Adipocyte (in vitro differentiated cells): ENCODE measurements at regions not wholly inside any gene's neighbourhood (a gene's known extent, or its start where the extent isn't known, plus 50 kb on each side); places are given as distances from the start of the nearest gene placed in this dataset.
"Not testable (repeated sequence)": the region's sequence is repeated elsewhere in the genome, so short reads cannot be mapped to it uniquely, and the experiment has no call there.

Source experiments
- DNase-seq: peaks from one replicate; pipeline ENCODE4 v3.0.0-alpha.2; 2015; ENCODE audit warnings: low read depth
- H3K27me3 ChIP-seq: replicated peaks from 2 replicates; pipeline ENCODE4 v1.7.0; 2013; ENCODE audit warnings: mild to moderate bottlenecking, low read length, moderate library complexity; ENCODE audit not compliant: control insufficient read depth, insufficient read depth
- H3K36me3 ChIP-seq: 2 replicates; pipeline ENCODE4 v1.7.0; 2013; ENCODE audit warnings: low read length, mild to moderate bottlenecking, moderate library complexity; ENCODE audit not compliant: control insufficient read depth, insufficient read depth, severe bottlenecking
- H3K4me1 ChIP-seq: 2 replicates; pipeline ENCODE4 v1.7.0; 2013; ENCODE audit warnings: mild to moderate bottlenecking, low read length, moderate library complexity; ENCODE audit not compliant: control insufficient read depth, insufficient read depth
- H3K4me3 ChIP-seq: 2 replicates; pipeline ENCODE4 v1.7.0; 2013; ENCODE audit warnings: mild to moderate bottlenecking, low read length, moderate library complexity
- H3K9ac ChIP-seq: 2 replicates; pipeline ENCODE4 v1.7.0; 2013; ENCODE audit warnings: mild to moderate bottlenecking, low read length, moderate library complexity
- H3K9me3 ChIP-seq: 2 replicates; pipeline ENCODE4 v1.7.0; 2013; ENCODE audit warnings: mild to moderate bottlenecking, low read length, moderate library complexity; ENCODE audit not compliant: control insufficient read depth

DNA sequence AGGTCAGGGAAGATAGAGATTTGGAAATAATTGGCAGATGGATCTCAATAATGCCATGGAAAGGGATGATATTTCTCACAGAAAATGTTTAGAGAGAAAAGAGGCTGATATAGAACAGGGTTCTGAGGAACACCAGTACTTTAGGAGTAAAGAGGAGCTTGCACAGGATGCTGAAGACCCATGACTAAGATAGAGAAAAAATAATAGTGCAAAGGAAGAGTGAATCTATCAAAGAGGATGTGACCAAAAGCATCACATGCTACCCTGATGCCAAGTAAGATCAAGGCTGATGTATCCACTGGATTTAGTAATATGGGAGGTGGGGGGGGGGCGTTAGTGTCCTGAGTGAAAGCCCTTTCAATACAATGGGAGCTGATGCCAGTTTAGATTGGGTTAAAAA lies 80.1 kb upstream of the NOTCH2NLA start:
- not testable (repeated sequence) for H3K4me1 ChIP-seq, H3K9ac ChIP-seq, H3K27me3 ChIP-seq, H3K36me3 ChIP-seq, DNase-seq, H3K4me3 ChIP-seq, H3K9me3 ChIP-seq

DNA sequence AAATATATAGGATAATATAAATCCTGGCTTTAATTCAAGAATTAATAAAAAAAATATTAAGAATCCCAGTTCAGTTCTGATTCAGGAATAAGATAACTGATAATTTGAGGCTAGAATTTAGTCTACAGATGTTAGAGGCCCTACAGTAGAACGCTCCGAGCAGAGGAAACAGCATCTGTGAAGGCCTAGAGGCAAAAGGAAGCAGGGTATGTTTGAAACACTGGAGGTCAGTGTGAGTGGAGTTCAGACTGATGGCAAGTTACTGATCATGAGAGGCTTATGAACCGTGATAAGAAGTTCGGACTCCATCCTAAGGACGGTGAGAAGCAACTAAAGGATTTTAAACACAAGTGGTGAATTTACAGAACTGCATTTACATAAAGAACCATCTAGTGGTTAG lies 79.3 kb upstream of the NOTCH2NLA start:
- H3K36me3 ChIP-seq, H3K4me1 ChIP-seq, H3K4me3 ChIP-seq, H3K9ac ChIP-seq, H3K27me3 ChIP-seq, H3K9me3 ChIP-seq, DNase-seq: not testable (repeated sequence)

DNA sequence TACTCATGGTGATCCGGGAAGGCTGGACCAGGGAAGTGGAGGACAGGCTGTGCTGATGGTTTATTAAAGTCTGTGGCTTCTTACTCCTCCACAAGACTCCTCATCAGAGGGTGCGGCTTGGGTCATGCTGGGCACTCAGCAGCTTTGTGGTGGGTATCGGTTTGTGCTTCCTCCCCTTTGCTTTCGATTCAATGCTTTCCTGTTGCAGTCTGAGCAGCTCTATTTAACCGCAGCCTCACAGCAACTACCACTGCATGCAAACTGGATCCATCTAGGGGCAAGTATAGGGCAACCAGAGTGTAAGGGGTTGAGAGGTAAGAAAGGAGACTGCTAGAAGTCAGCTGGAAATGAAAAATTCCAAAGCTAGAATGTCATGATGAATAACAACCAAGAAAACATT lies 78.8 kb upstream of the NOTCH2NLA start:
- H3K4me1 ChIP-seq, DNase-seq, H3K27me3 ChIP-seq, H3K36me3 ChIP-seq, H3K9me3 ChIP-seq, H3K9ac ChIP-seq, H3K4me3 ChIP-seq: not testable (repeated sequence)

DNA sequence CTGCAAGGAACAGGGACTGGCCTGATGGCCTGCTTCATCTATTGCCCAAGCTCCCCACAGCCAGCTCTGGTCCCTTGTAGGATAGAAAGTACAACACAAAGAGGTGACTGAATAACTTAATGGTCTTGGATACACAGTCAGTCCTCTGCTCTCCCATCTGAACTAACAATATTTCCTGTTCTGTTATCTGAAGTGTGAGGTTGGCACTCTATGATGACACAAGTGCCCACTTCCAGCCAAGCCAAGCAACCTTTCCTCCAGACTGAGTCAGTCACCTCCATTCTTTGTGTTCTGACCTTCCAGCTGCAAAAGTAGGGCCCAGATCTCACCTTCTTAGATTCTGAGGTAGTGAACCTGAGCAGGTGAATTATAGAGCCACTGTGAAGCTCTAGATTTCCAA lies 77.8 kb upstream of the NOTCH2NLA start:
- H3K4me3 ChIP-seq, H3K9me3 ChIP-seq, DNase-seq, H3K36me3 ChIP-seq, H3K27me3 ChIP-seq, H3K4me1 ChIP-seq, H3K9ac ChIP-seq: not testable (repeated sequence)

DNA sequence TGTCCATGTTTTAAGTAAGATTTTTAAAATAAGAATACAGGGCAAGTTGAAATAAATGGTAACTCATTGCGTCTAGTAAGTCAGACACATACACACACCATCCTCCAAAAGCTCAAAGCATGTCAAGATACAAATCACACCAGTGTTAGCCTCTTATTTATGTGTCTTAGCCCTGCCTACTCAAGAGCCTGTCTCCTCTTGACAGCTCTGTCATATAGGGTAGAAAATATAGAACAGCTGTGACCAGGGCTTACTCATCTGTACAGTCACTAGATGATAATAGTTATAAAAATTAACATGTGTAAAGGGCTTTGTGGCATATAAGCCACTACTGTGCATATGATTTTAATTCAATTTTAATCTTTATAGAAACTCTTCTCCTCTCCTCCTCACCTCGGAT lies 76.6 kb upstream of the NOTCH2NLA start:
- DNase-seq, H3K9ac ChIP-seq, H3K27me3 ChIP-seq, H3K36me3 ChIP-seq, H3K9me3 ChIP-seq, H3K4me3 ChIP-seq, H3K4me1 ChIP-seq: not testable (repeated sequence)

DNA sequence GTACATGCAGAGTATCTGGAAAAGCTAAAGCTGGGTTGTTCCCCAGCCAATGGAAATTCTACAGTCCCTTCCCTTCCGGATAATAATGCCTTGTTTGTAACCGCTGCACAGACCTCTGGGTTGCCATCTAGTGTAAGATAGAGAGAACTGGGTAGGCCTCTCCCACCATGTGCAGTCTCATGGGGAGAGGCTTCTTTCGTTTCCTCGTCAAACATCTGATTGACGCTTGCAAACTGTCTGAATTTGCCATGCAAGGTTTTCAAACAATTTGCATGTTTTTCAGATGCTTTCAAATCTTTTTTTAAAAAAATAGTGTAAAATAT lies 69.7 kb upstream of the NOTCH2NLA start:
- H3K27me3 ChIP-seq, H3K9me3 ChIP-seq, H3K4me1 ChIP-seq, DNase-seq, H3K4me3 ChIP-seq, H3K9ac ChIP-seq, H3K36me3 ChIP-seq: not testable (repeated sequence)

DNA sequence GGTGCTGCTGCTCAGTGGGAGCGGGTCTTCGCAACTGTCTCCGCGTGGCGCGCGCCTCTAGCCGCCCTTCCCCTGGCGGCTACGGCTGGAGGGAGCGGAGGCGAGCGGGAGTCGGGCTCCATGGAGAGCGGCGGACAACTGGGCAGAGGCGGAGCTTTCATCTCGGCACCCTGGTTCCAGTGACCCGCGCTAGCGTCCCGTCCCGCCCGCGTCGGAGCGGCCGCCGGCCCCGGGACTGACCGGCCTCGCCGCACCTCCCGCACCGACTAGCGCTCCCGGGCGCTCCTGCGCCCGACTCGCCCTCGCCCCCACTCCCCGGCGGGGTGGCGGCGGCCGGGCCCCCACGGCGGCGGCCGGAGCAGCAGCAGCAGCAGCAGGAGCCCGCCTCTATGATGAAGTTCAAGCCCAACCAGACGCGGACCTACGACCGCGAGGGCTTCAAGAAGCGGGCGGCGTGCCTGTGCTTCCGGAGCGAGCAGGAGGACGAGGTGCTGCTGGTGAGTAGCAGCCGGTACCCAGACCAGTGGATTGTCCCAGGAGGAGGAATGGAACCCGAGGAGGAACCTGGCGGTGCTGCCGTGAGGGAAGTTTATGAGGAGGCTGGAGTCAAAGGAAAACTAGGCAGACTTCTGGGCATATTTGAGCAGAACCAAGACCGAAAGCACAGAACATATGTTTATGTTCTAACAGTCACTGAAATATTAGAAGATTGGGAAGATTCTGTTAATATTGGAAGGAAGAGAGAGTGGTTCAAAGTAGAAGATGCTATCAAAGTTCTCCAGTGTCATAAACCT lies 69.2 kb upstream of the NOTCH2NLA start:
- not testable (repeated sequence) for H3K4me1 ChIP-seq, H3K9me3 ChIP-seq, H3K27me3 ChIP-seq, DNase-seq, H3K36me3 ChIP-seq, H3K4me3 ChIP-seq, H3K9ac ChIP-seq

DNA sequence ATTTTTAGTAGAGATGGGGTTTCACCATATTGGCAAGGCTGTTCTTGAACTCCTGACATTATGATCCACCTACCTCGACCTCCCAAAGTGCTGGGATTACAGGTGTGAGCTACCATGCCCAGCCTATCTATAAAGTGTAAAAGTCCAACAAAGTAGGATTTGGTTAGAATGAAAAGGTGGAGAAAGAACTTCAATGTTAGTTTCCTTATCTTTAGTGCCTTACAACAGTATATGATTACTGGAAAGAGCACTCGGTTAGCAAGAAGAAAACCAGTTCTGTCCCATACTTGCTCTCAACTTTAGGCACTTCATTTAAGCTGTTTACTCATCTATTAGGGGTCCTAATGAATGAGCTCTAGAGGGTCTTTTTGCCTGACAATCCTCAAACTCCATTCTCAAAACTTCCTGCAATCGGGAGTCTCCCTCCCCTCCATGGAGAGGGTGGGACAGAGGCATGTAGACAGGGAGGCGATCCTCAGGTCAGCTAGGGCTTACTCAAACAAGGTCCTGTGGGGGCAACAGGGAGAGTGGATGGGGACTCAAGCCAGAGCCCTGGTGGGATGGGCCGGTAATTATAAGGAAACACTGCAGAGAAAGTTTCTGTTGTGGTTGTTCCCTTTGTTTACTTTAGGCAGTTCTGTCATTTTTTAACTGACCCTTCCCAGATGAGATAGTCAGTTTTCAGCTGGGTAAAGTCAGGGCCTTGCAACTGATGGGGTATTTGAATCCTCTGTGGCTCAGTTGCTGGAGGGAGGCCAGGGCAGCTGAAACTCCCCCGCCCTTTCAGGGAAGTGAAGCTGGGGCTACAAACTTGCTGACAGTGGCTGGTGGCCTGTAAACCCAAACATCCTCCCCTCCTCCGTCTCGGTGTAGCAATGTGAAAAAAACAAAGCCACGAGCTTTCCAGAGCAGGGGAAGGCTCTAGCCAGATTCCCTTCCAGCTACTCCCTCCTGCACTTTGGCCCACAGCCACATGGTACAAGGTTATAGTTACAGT lies 64.4 kb upstream of the NOTCH2NLA start:
- H3K9ac ChIP-seq, H3K27me3 ChIP-seq, H3K4me1 ChIP-seq, H3K9me3 ChIP-seq, DNase-seq, H3K4me3 ChIP-seq, H3K36me3 ChIP-seq: not testable (repeated sequence)

DNA sequence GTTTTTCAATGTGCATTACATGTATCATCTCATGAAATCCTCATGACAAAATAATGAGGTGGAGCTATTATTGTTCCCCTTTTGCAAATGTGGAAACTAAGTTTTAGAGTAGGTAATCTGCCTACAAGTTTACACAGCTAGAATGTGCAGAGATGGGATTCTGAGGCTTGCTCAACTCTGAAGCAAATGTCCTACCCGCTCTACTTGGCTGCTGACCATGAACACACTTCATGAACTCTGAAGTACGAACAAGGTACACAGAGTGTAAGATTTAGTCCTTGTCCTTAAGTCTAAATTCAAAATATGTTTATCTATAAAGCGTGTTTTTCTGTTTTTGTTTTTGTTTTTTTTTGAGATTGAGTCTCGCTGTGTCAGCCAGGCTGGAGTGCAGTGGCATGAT lies 63.6 kb upstream of the NOTCH2NLA start:
- not testable (repeated sequence) for H3K36me3 ChIP-seq, DNase-seq, H3K4me1 ChIP-seq, H3K4me3 ChIP-seq, H3K27me3 ChIP-seq, H3K9ac ChIP-seq, H3K9me3 ChIP-seq

DNA sequence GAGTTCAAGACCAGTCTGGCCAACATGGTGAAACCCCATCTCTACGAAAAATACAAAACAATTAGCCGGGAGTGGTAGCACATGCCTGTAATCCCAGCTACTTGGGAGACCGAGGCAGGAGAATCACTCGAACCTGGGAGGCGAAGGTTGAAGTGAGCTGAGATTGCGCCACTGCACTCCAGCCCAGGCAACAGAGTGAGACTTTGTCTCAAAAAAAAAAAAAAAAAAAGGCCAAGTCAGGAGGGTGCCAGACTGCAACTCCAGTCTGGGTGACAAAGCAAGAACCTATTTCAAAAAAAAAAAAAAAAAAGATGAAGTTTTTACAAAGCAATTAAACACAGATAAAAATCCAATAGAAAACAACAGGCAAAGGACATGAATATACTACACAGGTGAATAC lies 59.1 kb upstream of the NOTCH2NLA start:
- not testable (repeated sequence) for H3K9ac ChIP-seq, H3K36me3 ChIP-seq, DNase-seq, H3K4me3 ChIP-seq, H3K27me3 ChIP-seq, H3K9me3 ChIP-seq, H3K4me1 ChIP-seq

DNA sequence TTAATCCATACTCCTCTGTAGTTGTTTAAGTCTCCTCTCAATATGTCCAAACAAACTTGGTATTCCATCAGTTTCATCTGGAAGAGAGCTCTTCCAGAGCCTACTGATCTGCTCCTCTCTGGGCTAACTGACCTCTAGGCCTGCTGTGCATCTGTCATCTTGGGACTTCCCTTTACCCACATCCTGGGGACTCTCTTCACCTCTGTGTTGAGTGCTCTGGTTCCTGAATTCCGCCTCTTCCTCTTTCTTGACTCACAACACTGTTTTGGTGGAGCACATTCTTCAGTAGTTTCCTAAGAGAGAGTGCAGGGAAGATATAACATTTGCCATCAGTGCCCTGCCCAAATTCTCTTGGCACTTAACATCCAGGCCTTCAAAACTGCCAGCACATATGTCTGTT lies 55.9 kb upstream of the NOTCH2NLA start:
- DNase-seq, H3K4me3 ChIP-seq, H3K9ac ChIP-seq, H3K9me3 ChIP-seq, H3K36me3 ChIP-seq, H3K27me3 ChIP-seq, H3K4me1 ChIP-seq: not testable (repeated sequence)
